A549 (cell line): ENCODE measurements at regions not wholly inside any gene's neighbourhood (a gene's known extent, or its start where the extent isn't known, plus 50 kb on each side); places are given as distances from the start of the nearest gene placed in this dataset.

Experiments
- GATA3 ChIP-seq: IDR thresholded peaks from 2 replicates; pipeline ENCODE4 v1.6.1; 2012; ENCODE audit warnings: borderline replicate concordance
- ZFP36 ChIP-seq: fragments of 450-650 bp; IDR thresholded peaks from 2 replicates; pipeline ENCODE4 v1.6.1; 2014; ENCODE audit warnings: borderline replicate concordance; ENCODE audit not compliant: partially characterized antibody

- TF ChIP-seq GATA3 (no peak), ZFP36 (no peak)
Observed at GRCh38 chr3:66809595-66809958, 188.5 kb upstream of the KBTBD8 start.
